ENCODE measurements at regions not wholly inside any gene's neighbourhood (a gene's known extent, or its start where the extent isn't known, plus 50 kb on each side); places are given as distances from the start of the nearest gene placed in this dataset.

GRCh38 chr18:25896178-25896780 is 194.1 kb downstream of the SS18 start:
- TF ChIP-seq ELK1 (IDR thresholded peaks at IDR 0.05; ENCODE audit: borderline replicate concordance, low read depth, low read length) (no peak), CTCF (conservative IDR thresholded peaks at IDR 0.05; ENCODE audit: low read depth, low read length) (peak; percentile 83), MXI1 (IDR thresholded peaks at IDR 0.05; ENCODE audit: borderline replicate concordance, low read depth, low read length) (no peak), RAD21 (IDR thresholded peaks at IDR 0.05; ENCODE audit: low read length) (peak; percentile 87), CHD1 (IDR thresholded peaks at IDR 0.05; ENCODE audit: low read depth, low read length) (no peak), POLR2A (IDR thresholded peaks at IDR 0.05; ENCODE audit: low read depth, low read length) (no peak), RFX5 (IDR thresholded peaks at IDR 0.05; ENCODE audit: low read depth, low read length) (no peak), SMC3 (IDR thresholded peaks at IDR 0.05; ENCODE audit: low read depth, low read length) (peak; percentile 78), USF2 (IDR thresholded peaks at IDR 0.05; ENCODE audit: low read depth, low read length) (no peak), CEBPB (IDR thresholded peaks at IDR 0.05; ENCODE audit: low read depth, low read length) (no peak)

Data from IMR-90 (cell line).